Fibroblast of skin of right quadriceps (primary cell): ENCODE measurements at regions not wholly inside any gene's neighbourhood (a gene's known extent, or its start where the extent isn't known, plus 50 kb on each side); places are given as distances from the start of the nearest gene placed in this dataset.
"Not testable (repeated sequence)": the region's sequence is repeated elsewhere in the genome, so short reads cannot be mapped to it uniquely, and the experiment has no call there.

Experiments used
- DNase-seq: peaks from one replicate; pipeline ENCODE4 v3.0.0-alpha.2; 2013

DNA sequence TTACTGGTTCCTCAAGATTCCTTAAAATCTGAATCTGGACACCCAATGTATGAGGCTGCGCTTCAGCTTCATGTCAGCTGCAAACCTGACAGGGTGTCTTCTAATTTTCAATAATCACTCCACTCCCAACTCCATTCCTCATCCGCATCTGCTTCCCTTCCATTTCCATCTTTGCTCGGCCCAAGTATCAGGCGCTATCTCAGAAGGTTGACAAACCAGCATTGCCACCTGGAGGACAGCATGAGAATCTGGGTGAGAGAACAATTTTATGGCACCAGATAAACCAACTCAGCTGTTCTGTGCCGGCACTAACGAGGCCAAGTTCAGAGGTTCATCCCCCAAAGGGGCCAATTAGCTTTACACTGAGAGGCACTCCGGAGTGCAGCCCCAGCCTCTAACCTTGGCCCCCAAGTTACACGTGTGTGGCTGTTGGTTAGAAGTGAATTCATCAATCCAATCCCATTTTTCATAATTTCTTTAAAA, 79.1 kb upstream of the LMO2 start:
- peak; percentile 59 for DNase-seq

GRCh38 chr11:33967451-33967850, 75.6 kb upstream of the LMO2 start:
- DNase-seq = no peak

GRCh38 chr11:33965032-33965431, 73.2 kb upstream of the LMO2 start:
- no peak for DNase-seq

- DNase-seq = no peak
These were observed 68.1 kb upstream of the LMO2 start for GRCh38 chr11:33959855-33960400.

DNA sequence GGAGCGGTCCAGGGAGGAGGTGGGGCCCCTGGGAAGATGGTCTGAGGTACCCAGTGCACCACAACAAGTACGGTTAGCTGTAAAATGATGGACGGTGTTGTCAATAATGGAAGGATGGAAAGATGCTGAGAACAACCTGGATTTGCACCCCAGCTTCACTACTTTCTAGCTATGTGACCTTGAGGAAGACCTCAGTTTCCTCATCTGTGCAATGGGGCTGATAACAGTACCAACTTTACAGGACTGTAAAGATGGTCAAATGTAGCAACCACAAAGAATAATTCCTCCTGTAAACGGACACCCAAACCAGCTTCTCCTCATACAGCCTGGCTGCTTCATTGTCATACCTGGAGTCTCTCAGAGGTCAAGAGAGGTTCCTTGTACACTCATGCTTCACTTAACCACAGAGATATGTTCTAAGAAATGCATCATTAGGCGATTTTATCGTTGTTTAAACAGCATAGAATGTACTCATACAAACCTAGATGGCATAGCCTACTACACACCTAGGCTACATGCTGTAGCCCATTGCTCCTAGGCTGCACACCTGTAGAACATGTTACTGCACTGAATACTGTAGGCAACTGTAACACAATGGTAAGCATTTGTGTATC, 65.5 kb upstream of the LMO2 start:
- DNase-seq = no peak

DNA sequence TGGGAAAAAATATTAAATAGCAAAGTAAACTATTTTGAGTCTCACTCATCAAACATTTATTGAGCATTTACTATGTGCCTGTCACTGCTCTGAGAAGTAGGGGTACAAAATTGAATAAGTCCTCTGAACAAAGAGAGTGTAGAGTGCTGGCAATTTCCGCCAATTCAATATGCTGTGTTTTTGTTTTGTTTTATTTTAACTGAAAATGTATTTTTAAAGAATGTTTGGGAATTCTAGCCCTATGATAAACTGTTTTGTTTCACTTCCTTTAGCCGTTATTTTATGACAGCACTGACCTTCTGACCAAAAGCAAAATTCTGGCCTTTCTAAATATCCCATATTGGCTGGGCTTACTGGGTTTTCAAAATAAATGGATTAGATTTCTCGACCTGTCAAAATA, 64.7 kb upstream of the LMO2 start:
- no peak for DNase-seq

GRCh38 chr11:33953289-33953688, 61.4 kb upstream of the LMO2 start:
- no peak for DNase-seq

GRCh38 chr11:33952805-33953204, 60.9 kb upstream of the LMO2 start:
- DNase-seq = no peak

GRCh38 chr11:33949252-33949913, 57.5 kb upstream of the LMO2 start:
- DNase-seq = no peak

GRCh38 chr11:33948494-33948893, 56.6 kb upstream of the LMO2 start:
- no peak for DNase-seq

DNA sequence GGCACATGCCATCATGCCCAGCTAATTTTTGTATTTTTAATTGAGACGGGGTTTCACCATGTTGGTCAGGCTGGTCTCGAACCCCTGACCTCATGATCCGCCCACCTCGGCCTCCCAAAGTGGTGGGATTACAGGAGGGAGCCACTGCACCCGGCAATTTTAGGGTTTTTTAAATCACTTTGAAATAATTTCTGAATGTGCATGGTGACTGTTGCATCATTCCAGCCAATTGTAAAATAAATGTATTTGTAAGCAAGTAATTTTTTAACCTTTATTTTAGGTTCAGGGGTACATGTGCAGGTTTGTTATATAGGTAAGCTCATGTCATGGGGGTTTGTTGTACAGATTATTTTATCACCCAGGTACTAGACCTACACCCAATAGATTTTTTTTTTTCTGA, 56.0 kb upstream of the LMO2 start:
- DNase-seq = not testable (repeated sequence)

DNA sequence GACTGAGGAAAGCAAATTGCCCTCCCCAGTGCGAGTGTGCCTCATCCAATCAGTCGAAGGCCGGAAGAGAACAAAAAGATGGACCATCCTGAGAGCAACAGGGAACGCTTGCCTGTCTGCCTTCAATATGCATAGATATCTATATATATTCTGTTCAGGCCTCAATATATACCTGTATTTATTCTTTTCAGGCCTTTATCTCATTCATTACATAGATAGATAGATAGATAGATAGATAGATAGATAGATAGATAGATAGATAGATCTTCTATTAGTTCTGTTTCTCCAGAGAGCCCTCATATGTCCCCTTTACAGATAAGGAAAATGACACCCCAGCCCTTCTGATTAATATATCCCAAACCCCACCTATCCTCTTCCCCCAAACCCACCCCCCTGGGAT, 55.1 kb upstream of the LMO2 start:
- DNase-seq = no peak

DNA sequence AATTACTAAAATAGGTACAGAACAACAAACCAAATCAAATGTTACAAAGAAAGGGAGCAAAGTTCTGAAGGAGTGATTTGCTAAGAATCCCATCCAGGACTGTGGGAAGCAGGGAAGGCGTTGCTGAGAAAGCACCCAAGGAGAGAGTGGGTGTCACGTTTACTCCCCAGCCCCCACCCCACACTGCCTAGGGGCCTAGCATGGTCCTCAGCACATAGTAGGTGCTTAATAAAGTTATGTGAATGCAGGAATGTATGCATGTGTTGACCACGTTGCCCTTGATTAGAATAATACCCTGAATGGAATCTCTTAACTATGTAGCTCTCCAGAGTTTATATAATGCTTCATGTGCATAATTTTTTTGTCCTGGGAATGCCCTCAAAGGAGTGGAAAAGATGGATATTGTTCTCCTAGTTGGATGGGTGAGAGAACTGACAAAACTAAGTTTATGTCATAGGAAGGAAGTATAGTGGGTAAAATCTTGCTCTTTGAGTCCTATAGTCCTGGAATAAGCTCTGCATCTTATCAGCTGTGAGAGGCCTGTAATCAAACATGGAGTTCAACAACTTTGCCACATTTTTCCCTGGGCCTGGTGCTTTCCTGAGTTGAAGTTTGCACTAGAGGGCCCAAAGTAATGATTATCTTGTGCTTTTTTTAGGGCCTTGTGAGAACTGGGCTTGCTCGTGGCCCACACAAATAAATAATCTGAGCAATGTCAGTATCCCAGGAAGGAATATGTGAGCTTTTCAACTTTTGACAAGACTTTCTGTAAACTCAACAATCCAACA, 53.8 kb upstream of the LMO2 start:
- DNase-seq = no peak

GRCh38 chr11:33944693-33945424, 53.0 kb upstream of the LMO2 start:
- no peak for DNase-seq

- DNase-seq = no peak
These were observed 52.4 kb upstream of the LMO2 start for GRCh38 chr11:33944345-33944692.

DNA sequence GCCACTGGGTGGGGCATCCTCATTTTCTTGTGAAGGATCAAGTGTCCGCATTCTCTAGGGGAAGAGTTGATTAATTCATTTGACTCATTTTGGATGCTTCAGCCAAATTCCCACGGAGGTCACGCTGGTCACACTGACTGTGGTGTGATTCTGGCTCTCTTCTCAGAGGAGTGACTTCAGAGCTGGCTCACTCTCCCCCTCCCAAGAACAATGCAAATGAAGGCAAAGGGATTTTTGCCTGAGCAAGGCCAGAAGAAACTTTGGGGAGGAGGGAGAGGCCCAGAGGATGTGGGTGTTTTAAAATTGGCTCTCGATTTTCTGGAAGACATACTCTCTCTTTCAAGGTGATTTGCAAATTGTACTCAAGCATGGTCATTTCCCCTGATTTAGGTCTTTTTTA, 51.1 kb upstream of the LMO2 start:
- DNase-seq = peak; percentile 71

- DNase-seq = peak; percentile 8
These were observed 49.8 kb upstream of the LMO2 start for GRCh38 chr11:33941637-33942160.
